ENCODE measurements at regions not wholly inside any gene's neighbourhood (a gene's known extent, or its start where the extent isn't known, plus 50 kb on each side); places are given as distances from the start of the nearest gene placed in this dataset.

- DNase-seq = no peak
- no peaks in the 10 kb centered on the region for H3K36me3 ChIP-seq
- no peak for TF ChIP-seq CTCF (IDR thresholded peaks at IDR 0.05; ENCODE audit: low read depth, low read length)
- H3K27me3 ChIP-seq (ENCODE audit: insufficient read depth, low read depth, severe bottlenecking) = no peaks in the 10 kb centered on the region
- H3K4me3 ChIP-seq (ENCODE audit: low read depth, low read length) = no peak overlapping the region
- no peak overlapping the region for H3K27ac ChIP-seq
- H3K9me3 ChIP-seq (ENCODE audit: severe bottlenecking) = no peaks in the 10 kb centered on the region
These were observed 288.3 kb downstream of the TLE3 start for GRCh38 chr15:69809421-69809820.

DNA sequence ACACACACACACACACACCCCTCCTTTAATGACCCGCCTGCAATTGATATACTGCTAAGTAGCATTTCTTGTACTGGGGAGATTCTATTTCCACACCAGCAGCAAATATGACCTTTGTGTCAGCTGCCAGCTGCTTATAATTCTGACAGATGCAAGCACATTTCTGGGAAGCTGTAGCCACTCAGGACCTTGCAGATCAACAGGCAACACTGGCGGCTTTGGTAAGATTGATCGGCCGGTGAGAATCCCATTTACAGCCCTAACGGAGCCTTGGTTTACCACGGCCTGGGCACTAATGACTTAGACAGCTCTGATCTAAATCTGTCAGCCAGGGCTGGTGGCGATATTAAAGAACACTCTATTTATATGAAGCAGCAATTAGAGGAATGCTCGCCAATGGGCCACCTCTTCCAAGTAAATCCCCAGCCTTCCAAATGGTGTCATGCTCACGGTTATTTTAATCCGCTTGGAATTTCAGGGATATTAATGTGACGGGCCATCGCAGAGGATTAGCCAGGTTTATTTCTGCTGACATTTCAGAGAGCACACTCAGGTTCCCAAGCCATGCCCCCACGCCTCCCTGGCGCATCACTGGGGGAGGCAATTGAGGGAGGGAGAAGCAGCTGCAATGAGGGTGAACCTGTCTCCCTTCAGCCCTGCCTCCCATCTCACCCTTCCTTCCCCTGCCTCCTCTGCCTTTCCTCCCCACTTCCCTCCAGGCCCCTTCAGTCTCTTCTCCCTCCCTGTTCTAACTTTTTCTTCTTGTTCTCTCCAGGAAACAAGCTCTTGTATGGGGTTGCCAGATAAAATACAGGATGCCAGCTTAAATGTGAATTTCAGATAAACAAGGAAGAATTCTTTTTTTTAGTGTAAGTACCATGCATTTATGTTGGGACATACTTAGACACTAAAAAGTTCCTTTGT, 287.0 kb downstream of the TLE3 start:
- no peak for TF ChIP-seq CTCF (IDR thresholded peaks at IDR 0.05; ENCODE audit: low read depth, low read length)
- H3K36me3 ChIP-seq = no peaks in the 10 kb centered on the region
- no peaks in the 10 kb centered on the region for H3K27me3 ChIP-seq (ENCODE audit: insufficient read depth, low read depth, severe bottlenecking)
- H3K9me3 ChIP-seq (ENCODE audit: severe bottlenecking) = no peaks in the 10 kb centered on the region
- peak overlapping the region; percentile 21; the same call in 1 of the 2 replicates for H3K27ac ChIP-seq
- H3K4me3 ChIP-seq (ENCODE audit: low read depth, low read length) = peak overlapping the region; percentile 11
- peak; percentile 81 for DNase-seq

- no peaks in the 10 kb centered on the region for H3K36me3 ChIP-seq
- no peaks in the 10 kb centered on the region for H3K27me3 ChIP-seq (ENCODE audit: insufficient read depth, low read depth, severe bottlenecking)
- H3K4me3 ChIP-seq (ENCODE audit: low read depth, low read length) = no peak overlapping the region
- no peaks in the 10 kb centered on the region for H3K9me3 ChIP-seq (ENCODE audit: severe bottlenecking)
- no peak overlapping the region for H3K27ac ChIP-seq
- no peak for DNase-seq
- TF ChIP-seq CTCF (IDR thresholded peaks at IDR 0.05; ENCODE audit: low read depth, low read length) = no peak
These were observed 284.9 kb downstream of the TLE3 start for GRCh38 chr15:69812861-69813261.

DNA sequence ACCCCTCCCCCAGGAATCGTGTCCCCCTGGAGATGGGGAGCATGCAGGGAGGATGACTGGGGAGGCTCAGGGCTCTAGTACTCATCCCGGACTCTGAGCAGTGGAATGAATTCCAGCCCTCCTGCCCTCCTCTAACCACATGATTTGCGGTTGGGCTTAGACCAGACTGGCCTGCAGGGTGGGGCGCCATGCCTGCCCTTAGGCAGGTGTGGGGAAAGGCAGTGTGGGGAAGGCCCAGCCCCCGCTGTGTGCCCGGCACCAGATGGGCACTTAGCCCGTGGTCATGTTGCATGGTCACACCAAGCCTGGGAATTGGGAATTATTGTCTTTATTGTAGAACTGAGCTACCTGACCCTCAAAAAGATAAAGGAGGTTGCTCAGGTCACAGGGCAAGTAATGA, 283.8 kb downstream of the TLE3 start:
- DNase-seq = no peak
- H3K9me3 ChIP-seq (ENCODE audit: severe bottlenecking) = no peaks in the 10 kb centered on the region
- no peak overlapping the region for H3K27ac ChIP-seq
- H3K36me3 ChIP-seq = no peaks in the 10 kb centered on the region
- no peak overlapping the region for H3K4me3 ChIP-seq (ENCODE audit: low read depth, low read length)
- no peaks in the 10 kb centered on the region for H3K27me3 ChIP-seq (ENCODE audit: insufficient read depth, low read depth, severe bottlenecking)
- no peak for TF ChIP-seq CTCF (IDR thresholded peaks at IDR 0.05; ENCODE audit: low read depth, low read length)

GRCh38 chr15:69814932-69815331, 282.8 kb downstream of the TLE3 start:
- Histone ChIP-seq H3K27me3 (ENCODE audit: insufficient read depth, low read depth, severe bottlenecking) (no peaks in the 10 kb centered on the region), H3K36me3 (no peaks in the 10 kb centered on the region), H3K27ac (no peak overlapping the region), H3K4me3 (ENCODE audit: low read depth, low read length) (no peak overlapping the region), H3K9me3 (ENCODE audit: severe bottlenecking) (no peaks in the 10 kb centered on the region)
- DNase-seq = no peak
- TF ChIP-seq CTCF (IDR thresholded peaks at IDR 0.05; ENCODE audit: low read depth, low read length) = no peak

All from WERI-Rb-1 (cell line).